NT2/D1 (cell line): ENCODE measurements at regions not wholly inside any gene's neighbourhood (a gene's known extent, or its start where the extent isn't known, plus 50 kb on each side); places are given as distances from the start of the nearest gene placed in this dataset.

Experiments used
- DNase-seq: peaks from one replicate; pipeline ENCODE4 v3.0.0-alpha.2; 2011; ENCODE audit warnings: low read depth, low spot score
- H3K27me3 ChIP-seq: 2 replicates; pipeline ENCODE4 v1.6.0; 2011; ENCODE audit warnings: mild to moderate bottlenecking; ENCODE audit not compliant: insufficient read length, insufficient read depth
- H3K36me3 ChIP-seq: 2 replicates; pipeline ENCODE4 v1.6.1; 2011; ENCODE audit warnings: mild to moderate bottlenecking, low read length, mixed read lengths; ENCODE audit not compliant: insufficient read depth, insufficient read length
- H3K4me1 ChIP-seq: 2 replicates; pipeline ENCODE4 v1.5.1; 2011; ENCODE audit not compliant: insufficient read depth, insufficient read length
- H3K4me3 ChIP-seq: 2 replicates; pipeline ENCODE4 v1.5.1; 2011; ENCODE audit warnings: low read depth; ENCODE audit not compliant: insufficient read length
- H3K9ac ChIP-seq: 2 replicates; pipeline ENCODE4 v1.6.0; 2011; ENCODE audit warnings: low read depth; ENCODE audit not compliant: insufficient read length
- H3K9me3 ChIP-seq: 2 replicates; pipeline ENCODE4 v1.5.1; 2011; ENCODE audit warnings: mild to moderate bottlenecking, low read length; ENCODE audit not compliant: insufficient read depth
- SUZ12 ChIP-seq: IDR thresholded peaks from 2 replicates; pipeline ENCODE4 v1.6.1; 2011; ENCODE audit not compliant: insufficient read length, insufficient read depth; ENCODE audit errors: extremely low read depth
- YY1 ChIP-seq: IDR thresholded peaks from 2 replicates; pipeline ENCODE4 v1.6.1; 2011; ENCODE audit not compliant: insufficient read length, insufficient read depth
- ZNF274 ChIP-seq: IDR thresholded peaks from 2 replicates; pipeline ENCODE4 v1.6.1; 2011; ENCODE audit warnings: mild to moderate bottlenecking, low read depth, low read length

- H3K9ac ChIP-seq, result no peak overlapping the region
- no peak for DNase-seq
- no peaks in the 10 kb centered on the region for H3K9me3 ChIP-seq
- no peak overlapping the region for H3K4me3 ChIP-seq
- no peaks in the 10 kb centered on the region for H3K36me3 ChIP-seq
- no peak for TF ChIP-seq YY1
- H3K27me3 ChIP-seq, result no peaks in the 10 kb centered on the region
- no peaks in the 10 kb centered on the region for H3K4me1 ChIP-seq
Measured at GRCh38 chr2:56100791-56101312, 82.9 kb upstream of the CCDC85A start.

GRCh38 chr2:56102098-56102497 lies 81.7 kb upstream of the CCDC85A start:
- no peaks in the 10 kb centered on the region for H3K27me3 ChIP-seq
- no peaks in the 10 kb centered on the region for H3K4me1 ChIP-seq
- TF ChIP-seq ZNF274, result no peak
- no peak for TF ChIP-seq SUZ12
- TF ChIP-seq YY1, result no peak
- DNase-seq, result no peak
- no peak overlapping the region for H3K9ac ChIP-seq
- H3K36me3 ChIP-seq, result no peaks in the 10 kb centered on the region
- no peak overlapping the region for H3K4me3 ChIP-seq
- no peaks in the 10 kb centered on the region for H3K9me3 ChIP-seq

GRCh38 chr2:56102866-56103265 lies 80.9 kb upstream of the CCDC85A start:
- no peaks in the 10 kb centered on the region for H3K9me3 ChIP-seq
- no peaks in the 10 kb centered on the region for H3K36me3 ChIP-seq
- no peak overlapping the region for H3K9ac ChIP-seq
- H3K27me3 ChIP-seq, result no peaks in the 10 kb centered on the region
- DNase-seq, result no peak
- no peaks in the 10 kb centered on the region for H3K4me1 ChIP-seq
- TF ChIP-seq YY1 (no peak), SUZ12 (no peak), ZNF274 (no peak)
- H3K4me3 ChIP-seq, result no peak overlapping the region

GRCh38 chr2:56104962-56105361 lies 78.8 kb upstream of the CCDC85A start:
- DNase-seq, result no peak
- Histone ChIP-seq H3K4me1 (no peaks in the 10 kb centered on the region), H3K27me3 (no peaks in the 10 kb centered on the region), H3K9me3 (no peaks in the 10 kb centered on the region), H3K4me3 (no peak overlapping the region), H3K9ac (no peak overlapping the region), H3K36me3 (no peaks in the 10 kb centered on the region)
- TF ChIP-seq ZNF274 (no peak), SUZ12 (no peak), YY1 (no peak)

- no peaks in the 10 kb centered on the region for H3K4me1 ChIP-seq
- no peaks in the 10 kb centered on the region for H3K27me3 ChIP-seq
- H3K36me3 ChIP-seq, result no peaks in the 10 kb centered on the region
- H3K4me3 ChIP-seq, result no peak overlapping the region
- no peak for DNase-seq
- no peaks in the 10 kb centered on the region for H3K9me3 ChIP-seq
- no peak overlapping the region for H3K9ac ChIP-seq
- no peak for TF ChIP-seq ZNF274
- TF ChIP-seq YY1, result no peak
Measured at GRCh38 chr2:56107502-56108220, 76.1 kb upstream of the CCDC85A start.

- Histone ChIP-seq H3K36me3 (no peaks in the 10 kb centered on the region), H3K9me3 (no peaks in the 10 kb centered on the region), H3K4me3 (no peak overlapping the region), H3K27me3 (no peaks in the 10 kb centered on the region), H3K4me1 (no peaks in the 10 kb centered on the region), H3K9ac (no peak overlapping the region)
- TF ChIP-seq SUZ12 (no peak), ZNF274 (no peak), YY1 (no peak)
- DNase-seq, result no peak
Measured at GRCh38 chr2:56108806-56109205, 75.0 kb upstream of the CCDC85A start.

GRCh38 chr2:56109994-56110393 lies 73.8 kb upstream of the CCDC85A start:
- no peak overlapping the region for H3K9ac ChIP-seq
- TF ChIP-seq YY1, result no peak
- no peak for TF ChIP-seq SUZ12
- no peak for TF ChIP-seq ZNF274
- no peaks in the 10 kb centered on the region for H3K9me3 ChIP-seq
- H3K4me1 ChIP-seq, result no peaks in the 10 kb centered on the region
- no peak for DNase-seq
- H3K4me3 ChIP-seq, result no peak overlapping the region
- H3K27me3 ChIP-seq, result no peaks in the 10 kb centered on the region
- no peaks in the 10 kb centered on the region for H3K36me3 ChIP-seq
